ENCODE measurements at regions not wholly inside any gene's neighbourhood (a gene's known extent, or its start where the extent isn't known, plus 50 kb on each side); places are given as distances from the start of the nearest gene placed in this dataset.
A peak's percentile ranks its signal among the peaks of the same experiment; 100 is the strongest.

- no peak for DNase-seq
Observed at GRCh38 chr12:20967756-20968155, 157.3 kb downstream of the SLCO1B3 start.

- DNase-seq, result no peak
Observed at GRCh38 chr12:20969766-20970165, 159.3 kb downstream of the SLCO1B3 start.

GRCh38 chr12:20985399-20985798 is 145.6 kb upstream of the SLCO1B1 start:
- DNase-seq, result no peak

- no peak for DNase-seq
Observed at GRCh38 chr12:21001778-21002177, 129.2 kb upstream of the SLCO1B1 start.

- DNase-seq, result no peak
Observed at GRCh38 chr12:21025656-21026055, 105.3 kb upstream of the SLCO1B1 start.

- no peak for DNase-seq
Observed at GRCh38 chr12:21026302-21026701, 104.7 kb upstream of the SLCO1B1 start.

GRCh38 chr12:21054334-21054733 is 76.7 kb upstream of the SLCO1B1 start:
- DNase-seq, result no peak

- DNase-seq, result no peak
Observed at GRCh38 chr12:21065845-21066244, 65.1 kb upstream of the SLCO1B1 start.

GRCh38 chr12:21073129-21073528 is 57.9 kb upstream of the SLCO1B1 start:
- DNase-seq, result no peak

GRCh38 chr12:21073822-21074460 is 57.1 kb upstream of the SLCO1B1 start:
- DNase-seq, result peak; percentile 82
